ENCODE measurements at regions not wholly inside any gene's neighbourhood (a gene's known extent, or its start where the extent isn't known, plus 50 kb on each side); places are given as distances from the start of the nearest gene placed in this dataset.
"Not testable (repeated sequence)": the region's sequence is repeated elsewhere in the genome, so short reads cannot be mapped to it uniquely, and the experiment has no call there.

- DNase-seq (ENCODE audit: low spot score), result no peak
Measured at GRCh38 chr19:28469544-28469943, 743.4 kb downstream of the UQCRFS1 start.

GRCh38 chr19:28468701-28469459 is 744.1 kb downstream of the UQCRFS1 start:
- peak; percentile 87 for DNase-seq (ENCODE audit: low spot score)

GRCh38 chr19:28466107-28467045 is 746.6 kb downstream of the UQCRFS1 start:
- DNase-seq (ENCODE audit: low spot score), result peak; percentile 52

- DNase-seq (ENCODE audit: low spot score), result peak; percentile 81
Measured at GRCh38 chr19:28465371-28466086, 747.4 kb downstream of the UQCRFS1 start.

DNA sequence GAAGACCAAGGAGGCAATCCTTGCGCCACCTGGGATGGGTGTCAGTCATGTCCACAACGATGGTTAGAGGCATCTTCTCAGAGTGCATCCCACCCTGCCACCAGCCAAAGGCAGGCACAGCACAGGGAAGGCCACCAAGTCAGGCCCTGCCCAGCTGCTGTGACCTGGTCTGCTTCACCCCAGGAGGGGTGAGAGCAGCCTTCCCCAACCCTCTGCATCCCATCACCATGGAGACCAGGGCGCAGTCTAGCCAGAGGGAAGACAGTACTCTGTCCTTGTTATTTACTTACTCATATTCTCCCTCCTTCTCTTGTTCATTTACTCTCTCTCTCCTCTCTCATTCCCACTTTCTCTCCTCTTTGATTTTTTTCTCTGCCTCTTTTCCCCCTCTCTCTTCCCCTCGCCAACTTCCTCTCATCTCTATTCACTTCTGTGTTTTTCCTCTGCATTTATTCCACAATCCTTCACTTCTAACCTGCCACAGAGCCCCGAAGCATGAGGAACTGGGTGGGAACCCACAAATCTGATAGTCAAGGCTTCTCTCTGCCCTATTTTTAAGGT is 749.4 kb downstream of the UQCRFS1 start:
- DNase-seq (ENCODE audit: low spot score), result no peak

DNA sequence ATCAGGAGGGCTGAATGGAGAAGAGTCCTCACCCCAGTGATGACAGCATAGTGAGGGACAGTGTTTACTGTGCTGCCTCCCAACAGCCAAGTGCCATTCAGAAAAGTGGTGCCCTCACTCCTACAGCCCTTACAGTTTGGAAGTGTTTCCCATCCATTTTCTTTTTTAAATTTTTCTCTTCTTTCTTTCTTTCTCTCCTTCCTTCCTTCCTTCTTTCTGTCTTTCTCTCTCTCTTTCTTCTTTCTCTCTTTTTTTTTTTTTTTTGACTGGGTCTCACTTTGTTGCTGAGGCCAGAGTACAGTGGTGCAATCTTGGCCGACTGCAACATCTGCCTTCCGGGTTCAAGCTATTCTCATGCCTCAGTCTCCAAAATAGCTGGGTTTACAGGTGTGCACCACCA is 755.3 kb downstream of the UQCRFS1 start:
- DNase-seq (ENCODE audit: low spot score), result no peak

DNA sequence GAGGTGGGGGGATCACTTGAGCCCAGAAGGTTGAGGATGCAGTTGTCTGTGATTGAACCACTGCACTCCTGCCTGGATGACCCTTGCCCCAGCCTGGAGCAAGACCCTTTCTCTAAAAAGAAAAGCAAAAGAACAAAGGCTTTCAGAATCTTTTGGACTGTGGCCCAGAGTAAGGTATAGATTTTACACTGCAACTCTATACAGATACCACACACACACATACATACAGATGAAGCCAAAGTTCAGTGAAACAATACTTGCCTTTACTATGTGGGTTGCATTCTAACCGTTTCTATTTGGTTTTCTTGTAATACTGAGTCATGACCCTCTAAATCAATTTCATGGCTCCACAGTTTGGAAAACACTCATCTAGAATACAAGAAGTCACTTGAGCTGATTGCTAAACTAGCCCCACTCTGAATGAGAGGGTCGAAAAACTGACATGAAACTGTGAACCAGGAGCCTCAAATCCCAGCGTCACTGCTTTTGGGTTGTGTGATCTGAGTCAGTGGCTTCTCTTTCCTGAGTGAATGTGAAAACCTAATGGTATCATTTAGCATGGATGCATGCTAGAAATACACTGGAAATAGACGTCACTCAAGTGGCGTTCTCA is 756.1 kb downstream of the UQCRFS1 start:
- DNase-seq (ENCODE audit: low spot score), result no peak

GRCh38 chr19:28456252-28456651 is 756.7 kb downstream of the UQCRFS1 start:
- DNase-seq (ENCODE audit: low spot score), result no peak

- peak; percentile 84 for DNase-seq (ENCODE audit: low spot score)
Measured at GRCh38 chr19:28454083-28454482, 758.9 kb downstream of the UQCRFS1 start.

DNA sequence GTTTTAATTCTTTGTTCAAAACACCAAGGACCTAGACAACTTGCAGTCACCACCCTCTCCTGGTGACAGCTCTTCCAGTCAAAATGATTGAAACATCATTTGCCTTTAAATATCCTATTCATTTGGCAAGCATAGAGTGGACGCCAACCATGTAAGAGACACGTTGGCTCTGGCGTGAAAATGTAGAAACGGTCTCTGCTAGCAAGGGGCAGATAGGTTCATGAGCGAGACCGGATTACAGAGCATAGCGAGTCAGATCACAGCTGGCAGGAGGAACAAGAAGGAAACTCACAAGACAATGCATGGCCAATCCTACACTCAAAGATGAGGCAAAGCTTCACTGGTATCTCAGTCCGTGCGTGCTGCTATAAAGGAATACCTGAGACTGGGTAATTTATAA is 759.5 kb downstream of the UQCRFS1 start:
- DNase-seq (ENCODE audit: low spot score), result no peak

DNA sequence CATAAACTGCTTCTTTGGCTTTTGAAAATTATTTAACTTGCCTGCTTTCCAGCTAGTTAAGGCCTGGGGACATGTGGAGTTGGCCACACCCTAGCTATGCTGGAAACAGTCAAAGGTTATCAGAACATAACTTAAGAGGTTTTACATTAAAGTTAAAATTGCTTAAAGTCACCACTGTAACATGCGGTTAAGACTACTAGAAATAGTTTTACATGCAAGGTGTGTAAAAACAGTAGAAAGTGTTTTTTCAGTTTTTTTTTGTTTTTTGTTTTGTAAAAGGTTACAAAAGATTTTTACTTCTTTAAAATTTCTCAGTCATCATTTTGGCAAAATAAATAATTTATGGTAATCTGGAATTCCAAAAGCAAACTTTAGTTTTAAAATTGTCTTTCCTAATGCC is 763.1 kb downstream of the UQCRFS1 start:
- DNase-seq (ENCODE audit: low spot score), result no peak

- DNase-seq (ENCODE audit: low spot score), result no peak
Measured at GRCh38 chr19:28446511-28446910, 766.4 kb downstream of the UQCRFS1 start.

GRCh38 chr19:28445826-28446225 is 767.1 kb downstream of the UQCRFS1 start:
- no peak for DNase-seq (ENCODE audit: low spot score)

DNA sequence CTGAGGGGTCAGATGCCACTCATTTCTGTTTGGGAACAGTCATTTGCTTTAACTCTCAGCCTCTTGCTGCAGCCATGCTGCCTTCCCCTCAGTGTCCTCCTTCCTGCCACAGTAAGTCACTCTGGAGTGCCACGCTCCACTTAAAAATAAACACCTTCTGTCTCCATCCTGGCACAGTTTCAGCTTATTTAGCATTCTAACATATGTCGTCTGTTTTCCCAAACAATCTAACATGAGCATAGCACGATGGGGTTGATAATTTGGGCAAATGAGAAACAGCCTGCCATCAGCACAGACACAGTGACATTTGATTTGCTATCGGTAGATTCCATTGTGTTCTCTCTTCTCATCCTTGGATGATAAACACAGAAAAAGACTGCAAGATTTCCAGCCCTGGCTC is 768.6 kb downstream of the UQCRFS1 start:
- no peak for DNase-seq (ENCODE audit: low spot score)

DNA sequence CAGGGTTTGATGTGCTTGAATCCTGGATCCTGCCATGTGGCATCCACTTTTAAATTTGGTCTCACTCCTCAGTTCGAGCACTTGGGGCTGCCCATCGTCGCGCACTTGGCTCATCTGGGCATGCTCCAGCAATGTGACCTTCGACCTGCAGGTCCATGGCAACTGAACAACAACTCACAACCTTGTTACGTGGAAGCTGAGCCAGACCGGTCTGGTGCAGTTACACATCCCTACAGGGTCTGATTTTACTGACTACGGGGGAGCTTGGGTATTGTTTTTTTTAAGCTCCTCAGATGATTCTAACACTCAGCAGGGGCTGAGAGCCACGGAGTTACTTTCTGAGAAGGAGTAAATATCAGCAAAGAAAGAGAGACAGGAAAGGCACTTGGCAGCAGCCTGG is 769.6 kb downstream of the UQCRFS1 start:
- DNase-seq (ENCODE audit: low spot score), result peak; percentile 39

GRCh38 chr19:28437390-28438346 is 775.3 kb downstream of the UQCRFS1 start:
- DNase-seq (ENCODE audit: low spot score), result no peak

DNA sequence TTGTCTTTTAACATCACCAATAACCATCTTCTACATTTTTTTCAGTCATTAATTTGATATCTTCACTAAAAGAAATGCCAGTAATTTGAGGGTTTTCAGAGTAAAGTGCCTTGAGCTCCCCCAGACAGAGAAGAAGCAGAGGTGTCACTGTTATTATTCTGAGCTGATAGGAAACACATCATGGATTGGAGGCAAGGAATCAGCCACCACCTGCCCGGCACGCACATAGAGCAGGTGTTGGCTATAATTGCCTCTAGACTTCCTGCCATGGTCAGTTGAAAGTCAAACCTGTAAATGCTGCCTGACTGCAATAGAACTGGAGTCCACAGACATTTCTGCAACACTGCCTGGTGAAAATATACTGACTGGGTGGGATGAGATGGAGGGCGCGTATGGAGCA is 776.6 kb downstream of the UQCRFS1 start:
- no peak for DNase-seq (ENCODE audit: low spot score)

GRCh38 chr19:28435551-28436271 is 777.2 kb downstream of the UQCRFS1 start:
- no peak for DNase-seq (ENCODE audit: low spot score)

DNA sequence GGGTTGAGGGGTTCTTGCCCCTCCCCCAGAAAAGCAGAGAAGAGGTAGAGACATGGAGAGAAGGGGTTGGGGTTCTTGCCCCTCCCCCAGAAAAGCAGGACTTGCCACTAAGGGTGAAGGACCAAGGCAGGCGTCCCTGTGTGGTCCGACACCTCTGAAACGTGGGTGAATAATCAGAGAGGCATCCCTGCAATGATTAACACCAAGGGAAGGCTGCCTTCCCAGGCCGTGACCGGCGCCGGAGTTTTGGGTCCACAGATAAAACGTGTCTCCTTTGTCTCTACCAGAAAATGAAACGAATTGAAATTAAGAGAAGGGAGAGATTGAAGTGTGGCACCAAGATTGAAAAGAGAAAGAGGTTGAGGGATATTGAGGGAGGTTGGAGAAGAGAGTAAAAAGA is 778.2 kb downstream of the UQCRFS1 start:
- not testable (repeated sequence) for DNase-seq (ENCODE audit: low spot score)

DNA sequence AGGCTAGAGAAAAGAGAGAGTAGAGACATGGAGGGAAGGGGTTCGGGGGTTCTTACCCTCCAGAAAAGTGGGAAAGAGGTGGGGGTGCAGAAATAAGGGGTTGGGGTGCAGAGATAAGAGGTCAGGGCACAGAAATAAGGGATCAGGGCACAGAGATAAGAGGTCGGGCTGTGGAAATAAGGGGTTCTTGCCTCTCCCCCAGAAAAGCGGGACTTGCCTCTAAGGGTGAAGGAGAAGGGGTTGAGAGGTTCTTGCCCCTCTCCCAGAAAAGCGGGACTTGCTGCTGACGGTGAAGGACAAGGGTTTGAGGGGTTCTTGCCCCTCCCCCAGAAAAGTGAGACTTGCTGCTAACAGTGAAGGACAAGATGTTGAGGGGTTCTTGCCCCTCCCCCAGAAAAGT is 778.6 kb downstream of the UQCRFS1 start:
- DNase-seq (ENCODE audit: low spot score), result not testable (repeated sequence)

Measured in kidney tubule cell (primary cell).